H1 (cell line): ENCODE measurements at regions not wholly inside any gene's neighbourhood (a gene's known extent, or its start where the extent isn't known, plus 50 kb on each side); places are given as distances from the start of the nearest gene placed in this dataset.

Experiments used
- CHD7 ChIP-seq: fragments of 300-600 bp; sonication (generic); IDR thresholded peaks from 2 replicates; pipeline ENCODE4 v1.7.1; 2012; ENCODE audit warnings: low read length, moderate library complexity, mild to moderate bottlenecking, inconsistent platforms; ENCODE audit not compliant: insufficient replicate concordance
- KDM5A ChIP-seq: fragments of 200-600 bp; IDR thresholded peaks from 2 replicates; pipeline ENCODE4 v1.7.1; 2012; ENCODE audit warnings: mild to moderate bottlenecking, low read length, inconsistent platforms, mixed read lengths

GRCh38 chr5:176176231-176176630, 62.0 kb upstream of the SIMC1 start (continued):
- TF ChIP-seq CHD7 (no peak), KDM5A (no peak)
- TF ChIP-seq, all 59 proteins: peak for 0
